DMS153 treated with DMSO at 0.1 percent for 48 hours (cell line): ENCODE measurements at regions not wholly inside any gene's neighbourhood (a gene's known extent, or its start where the extent isn't known, plus 50 kb on each side); places are given as distances from the start of the nearest gene placed in this dataset.

Source experiments
- DNase-seq: peaks from one replicate; lab custom pipeline; 2025; ENCODE audit not compliant: unreplicated experiment; lab: John Stamatoyannopoulos, UW

GRCh38 chr10:63707254-63707910, 186.2 kb downstream of the REEP3 start:
- DNase-seq = no peak

- DNase-seq = no peak
Measured at GRCh38 chr10:63708421-63708820, 187.2 kb downstream of the REEP3 start.

- no peak for DNase-seq
Measured at GRCh38 chr10:63710703-63711102, 189.5 kb downstream of the REEP3 start.

GRCh38 chr10:63711361-63711760, 190.2 kb downstream of the REEP3 start:
- no peak for DNase-seq

- peak; percentile 98 for DNase-seq
Measured at GRCh38 chr10:63711867-63712716, 190.9 kb downstream of the REEP3 start.

GRCh38 chr10:63712717-63713115, 191.5 kb downstream of the REEP3 start:
- DNase-seq = no peak

GRCh38 chr10:63713191-63714144, 192.3 kb downstream of the REEP3 start:
- peak; percentile 74 for DNase-seq

GRCh38 chr10:63716016-63716580, 194.9 kb downstream of the REEP3 start:
- DNase-seq = no peak

GRCh38 chr10:63717027-63717715, 196.0 kb downstream of the REEP3 start:
- DNase-seq = no peak

GRCh38 chr10:63718006-63718405, 196.8 kb downstream of the REEP3 start:
- no peak for DNase-seq

- no peak for DNase-seq
Measured at GRCh38 chr10:63718421-63718820, 197.2 kb downstream of the REEP3 start.

GRCh38 chr10:63719226-63719856, 198.1 kb downstream of the REEP3 start:
- no peak for DNase-seq

- DNase-seq = peak; percentile 75
Measured at GRCh38 chr10:63720072-63720537, 198.9 kb downstream of the REEP3 start.

- no peak for DNase-seq
Measured at GRCh38 chr10:63720676-63721075, 199.5 kb downstream of the REEP3 start.

- no peak for DNase-seq
Measured at GRCh38 chr10:63722537-63722936, 201.3 kb downstream of the REEP3 start.

GRCh38 chr10:63723320-63723719, 202.1 kb downstream of the REEP3 start:
- no peak for DNase-seq

GRCh38 chr10:63723741-63724140, 202.5 kb downstream of the REEP3 start:
- DNase-seq = no peak

GRCh38 chr10:63724922-63725321, 203.7 kb downstream of the REEP3 start:
- no peak for DNase-seq

GRCh38 chr10:63726867-63727266, 205.7 kb downstream of the REEP3 start:
- DNase-seq = no peak

- no peak for DNase-seq
Measured at GRCh38 chr10:63727636-63728035, 206.4 kb downstream of the REEP3 start.
